HepG2 (cell line): ENCODE measurements at regions not wholly inside any gene's neighbourhood (a gene's known extent, or its start where the extent isn't known, plus 50 kb on each side); places are given as distances from the start of the nearest gene placed in this dataset.

ENCODE experiments used
- BRCA1 ChIP-seq: sonication (generic); formaldehyde crosslinking; IDR thresholded peaks from 2 replicates; pipeline ENCODE4 v1.4.0; 2020; ENCODE audit warnings: missing genetic modification reagents
- CCAR2 ChIP-seq: fragments of 200-400 bp; formaldehyde crosslinking; optimal IDR thresholded peaks from 2 replicates; pipeline ENCODE3; 2018; ENCODE audit warnings: low read depth, mild to moderate bottlenecking, low read length, moderate library complexity
- CHD2 ChIP-seq: IDR thresholded peaks from 2 replicates; pipeline ENCODE4 v1.6.1; 2011; ENCODE audit warnings: low read depth, low read length, improper control_type of control experiment
- DNMT3B ChIP-seq: conservative IDR thresholded peaks from 2 replicates; pipeline ENCODE4 v1.6.1; 2016; ENCODE audit warnings: missing biosample characterization, control low read depth
- ELF3 ChIP-seq: IDR thresholded peaks from 2 replicates; pipeline ENCODE4 v1.6.1; 2016; ENCODE audit warnings: missing genetic modification reagents, missing compliant biosample characterization
- KAT8 ChIP-seq: IDR thresholded peaks from 2 replicates; pipeline ENCODE4 v1.6.1; 2016; ENCODE audit warnings: missing genetic modification reagents, missing compliant biosample characterization
- MTA3 ChIP-seq: sonication (generic); formaldehyde crosslinking; IDR thresholded peaks from 2 replicates; pipeline ENCODE4 v1.4.0; 2020; ENCODE audit warnings: missing genetic modification reagents
- SRSF9 ChIP-seq: fragments of 200-400 bp; formaldehyde crosslinking; IDR thresholded peaks from 2 replicates; pipeline ENCODE4 v1.6.1; 2018; ENCODE audit warnings: borderline replicate concordance, mild to moderate bottlenecking, low read depth, low read length; ENCODE audit not compliant: insufficient read depth, poor library complexity, severe bottlenecking
- SUZ12 ChIP-seq: fragments of 150-350 bp; IDR thresholded peaks from 2 replicates; pipeline ENCODE4 v1.6.1; 2014; ENCODE audit warnings: low read depth, low read length
- ZBTB20 ChIP-seq: sonication (generic); formaldehyde crosslinking; IDR thresholded peaks from 2 replicates; pipeline ENCODE4 v1.8.1; 2023; ENCODE audit warnings: missing genetic modification reagents, low read depth, mild to moderate bottlenecking, borderline replicate concordance
- ZFP62 ChIP-seq: sonication (generic); formaldehyde crosslinking; IDR thresholded peaks from 2 replicates; pipeline ENCODE4 v1.4.0; 2020; ENCODE audit warnings: missing genetic modification reagents
- ZNF17 ChIP-seq: sonication (generic); formaldehyde crosslinking; IDR thresholded peaks from 2 replicates; pipeline ENCODE4 v1.5.0; 2020; ENCODE audit warnings: mild to moderate bottlenecking, missing genetic modification reagents
- ZNF44 ChIP-seq: sonication (generic); formaldehyde crosslinking; IDR thresholded peaks from 2 replicates; pipeline ENCODE4 v1.5.1; 2020; ENCODE audit warnings: mild to moderate bottlenecking, missing genetic modification reagents
- TF ChIP-seq, protein P1 (sequence below): sonication (generic); formaldehyde crosslinking; IDR thresholded peaks from 2 replicates; pipeline ENCODE4 v1.5.1; 2020; ENCODE audit warnings: mild to moderate bottlenecking, missing genetic modification reagents
- TF ChIP-seq, protein P2 (sequence below): sonication (generic); formaldehyde crosslinking; conservative IDR thresholded peaks from 2 replicates; pipeline ENCODE4 v1.5.0; 2020; ENCODE audit warnings: missing genetic modification reagents
- TF ChIP-seq, protein P3 (sequence below): sonication (generic); formaldehyde crosslinking; IDR thresholded peaks from 2 replicates; pipeline ENCODE4 v1.5.1; 2020; ENCODE audit warnings: mild to moderate bottlenecking, missing genetic modification reagents, borderline replicate concordance
- TF ChIP-seq, protein P4 (sequence below): IDR thresholded peaks from 2 replicates; pipeline ENCODE4 v1.4.0; 2020; ENCODE audit warnings: mild to moderate bottlenecking, missing genetic modification reagents

DNA sequence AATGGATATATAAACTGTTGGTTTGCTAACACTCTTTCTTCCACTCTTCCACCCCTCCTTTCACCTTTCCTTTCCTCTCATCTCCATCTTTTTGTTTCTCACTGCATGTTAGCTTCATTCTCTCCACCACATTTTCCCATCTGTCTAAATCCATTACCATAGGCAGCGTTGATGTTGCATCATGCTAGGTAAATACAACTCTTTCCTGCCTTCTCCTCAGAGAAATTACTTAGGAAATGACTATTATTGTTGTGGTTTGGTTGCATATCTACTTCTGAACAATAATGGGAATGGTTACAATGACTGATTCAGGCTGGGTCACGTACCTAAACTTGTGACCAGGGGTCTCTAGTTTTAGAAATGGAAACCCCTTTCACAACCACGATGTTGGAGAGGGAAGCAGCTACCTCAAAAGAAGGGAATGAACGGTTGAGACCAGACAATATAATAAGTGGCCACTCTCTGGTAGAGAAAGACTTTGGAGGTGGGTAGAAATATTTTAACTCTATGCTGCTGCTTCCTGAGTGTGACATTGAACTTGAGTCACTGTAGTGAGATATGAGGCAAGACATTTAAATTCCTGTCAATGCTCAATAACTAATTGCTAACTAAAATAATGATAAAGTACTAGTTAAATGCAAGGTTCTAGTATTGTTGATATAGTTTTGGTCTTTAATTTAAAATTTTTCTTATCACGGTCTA lies 314.1 kb upstream of the TGFBR2 start (continued):
- no peak for TF ChIP-seq DNMT3B (CRISPR knock-in tag)
- TF ChIP-seq, protein P1, sequence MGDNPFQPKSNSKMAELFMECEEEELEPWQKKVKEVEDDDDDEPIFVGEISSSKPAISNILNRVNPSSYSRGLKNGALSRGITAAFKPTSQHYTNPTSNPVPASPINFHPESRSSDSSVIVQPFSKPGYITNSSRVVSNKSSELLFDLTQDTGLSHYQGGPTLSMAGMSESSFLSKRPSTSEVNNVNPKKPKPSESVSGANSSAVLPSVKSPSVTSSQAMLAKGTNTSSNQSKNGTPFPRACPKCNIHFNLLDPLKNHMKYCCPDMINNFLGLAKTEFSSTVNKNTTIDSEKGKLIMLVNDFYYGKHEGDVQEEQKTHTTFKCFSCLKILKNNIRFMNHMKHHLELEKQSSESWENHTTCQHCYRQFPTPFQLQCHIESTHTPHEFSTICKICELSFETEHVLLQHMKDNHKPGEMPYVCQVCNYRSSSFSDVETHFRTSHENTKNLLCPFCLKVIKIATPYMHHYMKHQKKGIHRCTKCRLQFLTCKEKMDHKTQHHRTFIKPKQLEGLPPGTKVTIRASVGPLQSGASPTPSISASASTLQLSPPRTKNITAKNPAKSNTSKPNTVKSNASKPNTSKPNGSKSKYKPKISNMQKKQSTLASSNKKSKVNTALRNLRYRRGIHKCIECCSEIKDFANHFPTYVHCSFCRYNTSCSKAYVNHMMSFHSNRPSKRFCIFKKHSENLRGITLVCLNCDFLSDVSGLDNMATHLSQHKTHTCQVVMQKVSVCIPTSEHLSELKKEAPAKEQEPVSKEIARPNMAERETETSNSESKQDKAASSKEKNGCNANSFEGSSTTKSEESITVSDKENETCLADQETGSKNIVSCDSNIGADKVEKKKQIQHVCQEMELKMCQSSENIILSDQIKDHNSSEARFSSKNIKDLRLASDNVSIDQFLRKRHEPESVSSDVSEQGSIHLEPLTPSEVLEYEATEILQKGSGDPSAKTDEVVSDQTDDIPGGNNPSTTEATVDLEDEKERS = no peak
- no peak for TF ChIP-seq BRCA1
- TF ChIP-seq, protein P2, sequence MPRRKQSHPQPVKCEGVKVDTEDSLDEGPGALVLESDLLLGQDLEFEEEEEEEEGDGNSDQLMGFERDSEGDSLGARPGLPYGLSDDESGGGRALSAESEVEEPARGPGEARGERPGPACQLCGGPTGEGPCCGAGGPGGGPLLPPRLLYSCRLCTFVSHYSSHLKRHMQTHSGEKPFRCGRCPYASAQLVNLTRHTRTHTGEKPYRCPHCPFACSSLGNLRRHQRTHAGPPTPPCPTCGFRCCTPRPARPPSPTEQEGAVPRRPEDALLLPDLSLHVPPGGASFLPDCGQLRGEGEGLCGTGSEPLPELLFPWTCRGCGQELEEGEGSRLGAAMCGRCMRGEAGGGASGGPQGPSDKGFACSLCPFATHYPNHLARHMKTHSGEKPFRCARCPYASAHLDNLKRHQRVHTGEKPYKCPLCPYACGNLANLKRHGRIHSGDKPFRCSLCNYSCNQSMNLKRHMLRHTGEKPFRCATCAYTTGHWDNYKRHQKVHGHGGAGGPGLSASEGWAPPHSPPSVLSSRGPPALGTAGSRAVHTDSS (CRISPR knock-in tag) = no peak
- TF ChIP-seq ZNF17 = no peak
- no peak for TF ChIP-seq SUZ12
- TF ChIP-seq ZNF44 (CRISPR knock-in tag) = no peak
- TF ChIP-seq KAT8 (CRISPR knock-in tag) = no peak
- TF ChIP-seq, protein P3, sequence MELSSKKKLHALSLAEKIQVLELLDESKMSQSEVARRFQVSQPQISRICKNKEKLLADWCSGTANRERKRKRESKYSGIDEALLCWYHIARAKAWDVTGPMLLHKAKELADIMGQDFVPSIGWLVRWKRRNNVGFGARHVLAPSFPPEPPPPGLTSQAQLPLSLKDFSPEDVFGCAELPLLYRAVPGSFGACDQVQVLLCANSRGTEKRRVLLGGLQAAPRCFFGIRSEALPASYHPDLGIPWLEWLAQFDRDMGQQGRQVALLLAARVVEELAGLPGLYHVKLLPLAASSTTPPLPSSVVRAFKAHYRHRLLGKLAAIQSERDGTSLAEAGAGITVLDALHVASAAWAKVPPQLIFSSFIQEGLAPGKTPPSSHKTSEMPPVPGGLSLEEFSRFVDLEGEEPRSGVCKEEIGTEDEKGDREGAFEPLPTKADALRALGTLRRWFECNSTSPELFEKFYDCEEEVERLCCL (CRISPR knock-in tag) = no peak
- peak; percentile 75 for TF ChIP-seq ELF3 (CRISPR knock-in tag)
- no peak for TF ChIP-seq ZBTB20 (CRISPR knock-in tag)
- no peak for TF ChIP-seq MTA3 (CRISPR knock-in tag)
- no peak for TF ChIP-seq CCAR2
- TF ChIP-seq CHD2 = no peak
- TF ChIP-seq ZFP62 (CRISPR knock-in tag) = no peak
- no peak for TF ChIP-seq SRSF9
- TF ChIP-seq, protein P4, sequence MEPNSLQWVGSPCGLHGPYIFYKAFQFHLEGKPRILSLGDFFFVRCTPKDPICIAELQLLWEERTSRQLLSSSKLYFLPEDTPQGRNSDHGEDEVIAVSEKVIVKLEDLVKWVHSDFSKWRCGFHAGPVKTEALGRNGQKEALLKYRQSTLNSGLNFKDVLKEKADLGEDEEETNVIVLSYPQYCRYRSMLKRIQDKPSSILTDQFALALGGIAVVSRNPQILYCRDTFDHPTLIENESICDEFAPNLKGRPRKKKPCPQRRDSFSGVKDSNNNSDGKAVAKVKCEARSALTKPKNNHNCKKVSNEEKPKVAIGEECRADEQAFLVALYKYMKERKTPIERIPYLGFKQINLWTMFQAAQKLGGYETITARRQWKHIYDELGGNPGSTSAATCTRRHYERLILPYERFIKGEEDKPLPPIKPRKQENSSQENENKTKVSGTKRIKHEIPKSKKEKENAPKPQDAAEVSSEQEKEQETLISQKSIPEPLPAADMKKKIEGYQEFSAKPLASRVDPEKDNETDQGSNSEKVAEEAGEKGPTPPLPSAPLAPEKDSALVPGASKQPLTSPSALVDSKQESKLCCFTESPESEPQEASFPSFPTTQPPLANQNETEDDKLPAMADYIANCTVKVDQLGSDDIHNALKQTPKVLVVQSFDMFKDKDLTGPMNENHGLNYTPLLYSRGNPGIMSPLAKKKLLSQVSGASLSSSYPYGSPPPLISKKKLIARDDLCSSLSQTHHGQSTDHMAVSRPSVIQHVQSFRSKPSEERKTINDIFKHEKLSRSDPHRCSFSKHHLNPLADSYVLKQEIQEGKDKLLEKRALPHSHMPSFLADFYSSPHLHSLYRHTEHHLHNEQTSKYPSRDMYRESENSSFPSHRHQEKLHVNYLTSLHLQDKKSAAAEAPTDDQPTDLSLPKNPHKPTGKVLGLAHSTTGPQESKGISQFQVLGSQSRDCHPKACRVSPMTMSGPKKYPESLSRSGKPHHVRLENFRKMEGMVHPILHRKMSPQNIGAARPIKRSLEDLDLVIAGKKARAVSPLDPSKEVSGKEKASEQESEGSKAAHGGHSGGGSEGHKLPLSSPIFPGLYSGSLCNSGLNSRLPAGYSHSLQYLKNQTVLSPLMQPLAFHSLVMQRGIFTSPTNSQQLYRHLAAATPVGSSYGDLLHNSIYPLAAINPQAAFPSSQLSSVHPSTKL = peak; percentile 87
